NCI-H1092 treated with DMSO at 0.1 percent for 48 hours (cell line): ENCODE measurements at regions not wholly inside any gene's neighbourhood (a gene's known extent, or its start where the extent isn't known, plus 50 kb on each side); places are given as distances from the start of the nearest gene placed in this dataset.

Source experiments
- DNase-seq: peaks from one replicate; lab custom pipeline; 2025; lab: John Stamatoyannopoulos, UW

- no peak for DNase-seq
These were observed 136.3 kb upstream of the GLI3 start for GRCh38 chr7:42373285-42373684.

- no peak for DNase-seq
These were observed 135.5 kb upstream of the GLI3 start for GRCh38 chr7:42372479-42372878.

- DNase-seq, result no peak
These were observed 122.9 kb upstream of the GLI3 start for GRCh38 chr7:42359946-42360345.

GRCh38 chr7:42351316-42351935, 114.4 kb upstream of the GLI3 start:
- no peak for DNase-seq

- no peak for DNase-seq
These were observed 113.8 kb upstream of the GLI3 start for GRCh38 chr7:42350801-42351200.

GRCh38 chr7:42348631-42349030, 111.6 kb upstream of the GLI3 start:
- no peak for DNase-seq

- DNase-seq, result no peak
These were observed 111.1 kb upstream of the GLI3 start for GRCh38 chr7:42348071-42348470.

GRCh38 chr7:42347616-42348015, 110.6 kb upstream of the GLI3 start:
- no peak for DNase-seq

GRCh38 chr7:42345478-42346299, 108.7 kb upstream of the GLI3 start:
- no peak for DNase-seq

- DNase-seq, result no peak
These were observed 107.3 kb upstream of the GLI3 start for GRCh38 chr7:42344198-42344755.

- no peak for DNase-seq
These were observed 105.4 kb upstream of the GLI3 start for GRCh38 chr7:42342381-42342780.

- DNase-seq, result no peak
These were observed 103.4 kb upstream of the GLI3 start for GRCh38 chr7:42340436-42340835.

- no peak for DNase-seq
These were observed 102.0 kb upstream of the GLI3 start for GRCh38 chr7:42338916-42339540.

GRCh38 chr7:42338231-42338915, 101.4 kb upstream of the GLI3 start:
- no peak for DNase-seq

GRCh38 chr7:42337225-42337905, 100.4 kb upstream of the GLI3 start:
- no peak for DNase-seq

GRCh38 chr7:42332605-42333222, 95.7 kb upstream of the GLI3 start:
- no peak for DNase-seq

- no peak for DNase-seq
These were observed 82.6 kb upstream of the GLI3 start for GRCh38 chr7:42319631-42320030.

- DNase-seq, result no peak
These were observed 78.6 kb upstream of the GLI3 start for GRCh38 chr7:42315631-42316030.

GRCh38 chr7:42315103-42315502, 78.1 kb upstream of the GLI3 start:
- no peak for DNase-seq

- DNase-seq, result no peak
These were observed 77.7 kb upstream of the GLI3 start for GRCh38 chr7:42314696-42315095.

GRCh38 chr7:42311195-42311594, 74.2 kb upstream of the GLI3 start:
- DNase-seq, result no peak
